Nephron progenitor cell (in vitro differentiated cells): ENCODE measurements at regions not wholly inside any gene's neighbourhood (a gene's known extent, or its start where the extent isn't known, plus 50 kb on each side); places are given as distances from the start of the nearest gene placed in this dataset.

Experiments used
- DNase-seq: peaks from one replicate; pipeline ENCODE4 v3.0.0; 2021
- H3K27ac Mint-ChIP-seq: 2 replicates; pipeline ENCODE4 v1.8.0; 2021; ENCODE audit warnings: mild to moderate bottlenecking, moderate library complexity, mixed read lengths
- H3K27me3 Mint-ChIP-seq: 2 replicates; pipeline ENCODE4 v1.8.0; 2021; ENCODE audit warnings: mild to moderate bottlenecking, low read depth, mixed read lengths; ENCODE audit not compliant: poor library complexity
- H3K36me3 Mint-ChIP-seq: 2 replicates; pipeline ENCODE4 v1.8.0; 2021; ENCODE audit warnings: low read depth, mixed read lengths
- H3K4me1 Mint-ChIP-seq: 2 replicates; pipeline ENCODE4 v1.8.0; 2021; ENCODE audit warnings: mixed read lengths
- H3K4me3 Mint-ChIP-seq: 2 replicates; pipeline ENCODE4 v1.8.0; 2021; ENCODE audit warnings: mild to moderate bottlenecking, moderate library complexity, mixed read lengths
- H3K9me3 Mint-ChIP-seq: 2 replicates; pipeline ENCODE4 v1.8.0; 2021; ENCODE audit warnings: mild to moderate bottlenecking, moderate library complexity, mixed read lengths
- TF ChIP-seq, protein P1 (sequence below): fragments of 200-600 bp; sonication (generic); IDR thresholded peaks from 2 replicates; pipeline ENCODE4 v1.5.0; 2021; ENCODE audit warnings: antibody characterized with exemption

DNA sequence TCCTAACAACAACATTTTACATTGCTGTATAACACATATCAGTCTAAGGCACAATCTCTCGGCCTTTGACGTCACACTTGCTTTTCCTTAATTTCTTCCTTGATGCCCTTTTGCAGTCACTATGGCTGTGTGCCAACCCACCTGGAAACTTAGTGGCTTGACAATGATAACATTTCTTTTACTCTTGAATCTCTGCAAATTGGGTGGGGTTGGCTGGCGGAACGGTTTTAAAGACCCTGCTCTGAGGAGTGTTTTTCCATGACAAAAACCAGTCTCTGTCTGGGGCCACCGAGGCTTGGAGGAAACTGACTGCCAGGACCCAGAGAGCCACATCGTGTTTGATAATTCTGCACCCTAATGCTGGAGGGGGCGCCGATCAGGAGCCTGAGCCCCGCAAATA is 115.6 kb downstream of the KLF13 start:
- H3K4me1 Mint-ChIP-seq: peaks cover 5% of the 10 kb centered on the region
- TF ChIP-seq, protein P1, sequence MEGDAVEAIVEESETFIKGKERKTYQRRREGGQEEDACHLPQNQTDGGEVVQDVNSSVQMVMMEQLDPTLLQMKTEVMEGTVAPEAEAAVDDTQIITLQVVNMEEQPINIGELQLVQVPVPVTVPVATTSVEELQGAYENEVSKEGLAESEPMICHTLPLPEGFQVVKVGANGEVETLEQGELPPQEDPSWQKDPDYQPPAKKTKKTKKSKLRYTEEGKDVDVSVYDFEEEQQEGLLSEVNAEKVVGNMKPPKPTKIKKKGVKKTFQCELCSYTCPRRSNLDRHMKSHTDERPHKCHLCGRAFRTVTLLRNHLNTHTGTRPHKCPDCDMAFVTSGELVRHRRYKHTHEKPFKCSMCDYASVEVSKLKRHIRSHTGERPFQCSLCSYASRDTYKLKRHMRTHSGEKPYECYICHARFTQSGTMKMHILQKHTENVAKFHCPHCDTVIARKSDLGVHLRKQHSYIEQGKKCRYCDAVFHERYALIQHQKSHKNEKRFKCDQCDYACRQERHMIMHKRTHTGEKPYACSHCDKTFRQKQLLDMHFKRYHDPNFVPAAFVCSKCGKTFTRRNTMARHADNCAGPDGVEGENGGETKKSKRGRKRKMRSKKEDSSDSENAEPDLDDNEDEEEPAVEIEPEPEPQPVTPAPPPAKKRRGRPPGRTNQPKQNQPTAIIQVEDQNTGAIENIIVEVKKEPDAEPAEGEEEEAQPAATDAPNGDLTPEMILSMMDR: no peak
- peak overlapping the region; percentile 41 for H3K4me3 Mint-ChIP-seq
- no peaks in the 10 kb centered on the region for H3K9me3 Mint-ChIP-seq
- no peak for DNase-seq
- H3K36me3 Mint-ChIP-seq: no peaks in the 10 kb centered on the region
- peaks cover 27% of the 10 kb centered on the region for H3K27me3 Mint-ChIP-seq
- H3K27ac Mint-ChIP-seq: no peak overlapping the region

DNA sequence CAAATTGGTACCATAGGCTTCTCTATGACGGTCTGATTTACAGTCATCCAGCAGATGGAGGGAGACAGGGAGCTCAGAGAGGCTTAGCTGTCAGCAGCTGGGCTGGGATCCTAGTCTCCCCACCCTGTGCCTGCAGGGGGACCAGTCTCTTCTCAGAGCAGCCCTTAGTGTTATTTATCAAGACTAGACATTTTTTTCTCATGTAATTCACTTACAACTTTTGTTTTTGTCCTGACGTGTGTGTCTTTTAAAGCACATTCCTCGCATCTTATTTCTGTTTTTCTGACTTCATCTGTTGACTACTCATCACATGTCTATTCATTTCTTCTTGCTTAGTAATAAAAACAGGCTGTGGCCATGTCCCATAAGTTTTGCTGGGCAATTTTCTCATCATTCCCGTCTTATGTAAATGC is 116.1 kb downstream of the KLF13 start:
- no peak overlapping the region for H3K27ac Mint-ChIP-seq
- no peaks in the 10 kb centered on the region for H3K9me3 Mint-ChIP-seq
- H3K27me3 Mint-ChIP-seq: peaks cover 27% of the 10 kb centered on the region
- TF ChIP-seq, protein P1: no peak
- DNase-seq: no peak
- no peak overlapping the region for H3K4me3 Mint-ChIP-seq
- peaks cover 5% of the 10 kb centered on the region for H3K4me1 Mint-ChIP-seq
- H3K36me3 Mint-ChIP-seq: no peaks in the 10 kb centered on the region

DNA sequence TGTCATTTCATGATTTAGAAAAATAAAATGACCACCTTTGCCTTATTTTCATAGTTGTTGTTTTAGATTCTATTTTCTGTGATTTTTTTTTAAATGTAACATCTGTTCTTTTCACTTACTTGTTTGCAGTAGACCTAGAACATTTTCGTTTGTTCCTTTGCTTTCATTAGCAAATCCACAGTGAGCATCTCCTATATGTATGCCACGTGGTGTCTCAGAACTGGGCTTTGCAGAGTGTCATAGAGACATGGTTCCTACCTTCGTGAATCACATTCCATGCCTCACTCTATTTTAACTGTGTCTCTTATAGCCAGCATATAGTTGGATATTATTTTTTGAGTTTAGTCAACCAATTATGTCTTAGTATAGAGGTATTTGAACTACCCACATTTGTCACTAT is 118.2 kb downstream of the KLF13 start:
- DNase-seq: no peak
- H3K27me3 Mint-ChIP-seq: peaks cover 23% of the 10 kb centered on the region
- no peaks in the 10 kb centered on the region for H3K9me3 Mint-ChIP-seq
- no peak overlapping the region for H3K4me3 Mint-ChIP-seq
- peaks cover 5% of the 10 kb centered on the region for H3K4me1 Mint-ChIP-seq
- TF ChIP-seq, protein P1: no peak
- H3K27ac Mint-ChIP-seq: no peak overlapping the region
- H3K36me3 Mint-ChIP-seq: no peaks in the 10 kb centered on the region

DNA sequence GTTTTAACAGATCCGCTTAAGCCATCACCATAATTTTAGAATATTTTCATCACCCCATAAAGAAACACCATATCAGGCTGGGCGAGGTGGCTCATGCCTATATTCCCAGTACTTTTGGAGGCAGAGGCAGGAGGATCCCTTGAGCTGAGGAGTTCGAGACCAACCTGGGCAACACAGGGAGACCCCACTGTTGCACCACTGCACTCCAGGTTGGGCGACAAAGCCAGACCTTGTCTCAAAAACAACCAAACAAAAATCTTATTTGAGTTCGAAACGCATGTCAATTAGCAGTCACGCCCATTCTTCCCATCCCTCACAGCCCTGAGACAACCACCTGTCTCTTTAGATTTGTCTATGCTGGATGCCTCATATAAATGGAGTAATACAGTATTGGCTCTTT is 119.9 kb downstream of the KLF13 start:
- TF ChIP-seq, protein P1: no peak
- Mint-ChIP-seq H3K9me3 (no peaks in the 10 kb centered on the region), H3K36me3 (no peaks in the 10 kb centered on the region), H3K27ac (no peak overlapping the region), H3K27me3 (peaks cover 23% of the 10 kb centered on the region), H3K4me1 (peaks cover 5% of the 10 kb centered on the region), H3K4me3 (no peak overlapping the region)
- DNase-seq: no peak

DNA sequence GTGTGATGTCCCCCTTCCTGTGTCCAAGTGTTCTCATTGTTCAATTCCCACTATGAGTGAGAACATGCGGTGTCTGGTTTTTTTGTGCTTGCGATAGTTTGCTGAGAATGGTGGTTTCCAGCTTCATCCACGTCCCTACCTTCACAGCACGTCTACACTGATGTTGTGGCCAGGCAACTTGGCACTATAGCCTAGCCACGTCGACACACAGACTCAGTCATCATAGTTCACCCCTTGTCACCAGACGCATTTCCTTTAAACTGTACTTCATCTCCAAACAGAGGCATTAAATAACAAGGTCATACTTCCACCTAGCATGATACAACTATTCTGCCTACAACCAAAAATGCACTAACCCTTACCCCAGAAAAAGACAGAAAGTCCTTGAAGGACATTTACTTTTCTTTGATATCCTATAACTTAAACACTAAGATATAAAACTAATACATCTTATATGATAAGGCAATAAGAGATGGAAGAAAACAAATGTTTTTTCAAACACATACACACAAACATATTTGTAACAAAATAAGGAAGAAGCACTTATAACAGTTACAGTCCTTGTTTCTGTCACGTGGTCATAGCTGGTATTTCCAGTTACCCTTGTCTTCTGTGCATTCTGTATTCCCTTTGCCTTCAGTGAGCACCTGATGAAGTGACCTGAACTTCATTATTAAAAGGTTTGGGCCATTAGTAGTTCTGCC is 121.4 kb downstream of the KLF13 start:
- DNase-seq: no peak
- Mint-ChIP-seq H3K4me3 (no peak overlapping the region), H3K9me3 (peaks cover 1% of the 10 kb centered on the region), H3K36me3 (no peaks in the 10 kb centered on the region), H3K27ac (no peak overlapping the region), H3K27me3 (peaks cover 14% of the 10 kb centered on the region), H3K4me1 (peaks cover 1% of the 10 kb centered on the region)
- TF ChIP-seq, protein P1: no peak

DNA sequence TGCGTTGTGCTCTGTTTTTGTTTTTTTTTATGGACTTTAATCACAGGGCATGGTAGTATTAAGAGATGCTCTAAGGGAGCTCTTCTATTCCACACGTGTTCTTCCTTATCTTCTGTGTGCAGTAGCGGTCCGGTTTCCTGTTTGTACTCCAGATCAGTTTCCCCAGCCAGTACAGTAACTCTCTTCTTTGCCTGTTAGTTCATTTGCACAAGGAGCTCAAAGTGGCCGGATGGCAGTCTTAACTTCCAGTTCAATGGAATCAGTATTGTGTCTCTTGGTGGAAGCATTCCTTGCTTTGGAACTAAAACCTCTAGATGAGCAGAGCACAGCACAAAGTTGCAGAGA is 122.0 kb downstream of the KLF13 start:
- DNase-seq: no peak
- Mint-ChIP-seq H3K27ac (no peak overlapping the region), H3K27me3 (peaks cover 14% of the 10 kb centered on the region), H3K4me3 (no peak overlapping the region), H3K9me3 (peaks cover 6% of the 10 kb centered on the region), H3K4me1 (peaks cover 6% of the 10 kb centered on the region), H3K36me3 (no peaks in the 10 kb centered on the region)
- TF ChIP-seq, protein P1: no peak
